GM12873 (cell line): ENCODE measurements at regions not wholly inside any gene's neighbourhood (a gene's known extent, or its start where the extent isn't known, plus 50 kb on each side); places are given as distances from the start of the nearest gene placed in this dataset.

Experiments
- CTCF ChIP-seq: IDR thresholded peaks from 2 replicates; pipeline ENCODE4 v1.5.1; 2012; ENCODE audit warnings: low read depth, mild to moderate bottlenecking, moderate library complexity, low read length, control low read depth; ENCODE audit not compliant: insufficient read depth; ENCODE audit errors: missing control alignments

- TF ChIP-seq CTCF: no peak
Measured at GRCh38 chr5:62964428-62964827, 385.8 kb downstream of the LRRC70 start.

GRCh38 chr5:62960781-62961180 lies 382.2 kb downstream of the LRRC70 start:
- no peak for TF ChIP-seq CTCF

DNA sequence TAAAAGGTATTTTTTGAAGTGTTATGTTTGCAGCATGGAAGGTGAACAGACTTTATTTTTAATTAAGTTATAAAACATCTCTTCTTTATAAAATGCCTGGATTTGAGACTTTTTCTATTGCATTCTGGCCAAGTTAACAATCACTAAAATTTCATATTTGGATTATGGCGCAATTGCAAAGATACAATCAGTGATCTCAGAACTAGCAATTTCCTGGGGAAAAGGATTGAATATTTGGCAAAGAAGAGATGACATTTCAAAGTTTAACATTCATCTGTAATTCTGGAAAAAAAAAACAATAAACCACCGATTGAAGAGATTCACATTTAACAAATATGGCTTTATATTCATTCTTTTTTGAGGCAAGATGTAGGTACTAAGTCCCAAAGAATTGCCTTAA lies 378.0 kb downstream of the LRRC70 start:
- no peak for TF ChIP-seq CTCF

DNA sequence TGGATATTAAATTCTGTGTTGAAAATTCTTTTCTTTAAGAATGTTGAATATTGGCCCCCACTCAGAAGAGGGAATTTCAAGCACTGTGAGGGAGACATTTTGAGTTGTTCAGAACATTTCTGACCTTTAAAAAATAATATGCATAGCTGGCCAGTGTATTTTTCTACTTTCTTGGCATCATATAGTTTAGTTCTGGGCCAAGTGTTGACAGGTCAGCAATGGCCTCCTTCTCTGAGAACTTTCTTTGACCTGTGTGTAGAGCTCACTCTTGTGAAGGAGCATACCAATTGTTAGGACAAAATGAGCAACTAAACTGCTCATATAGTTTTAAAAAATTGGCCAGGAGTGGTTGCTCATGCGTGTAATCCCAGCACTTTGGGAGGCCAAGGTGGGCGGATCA lies 376.0 kb downstream of the LRRC70 start:
- no peak for TF ChIP-seq CTCF

GRCh38 chr5:62948301-62948700 lies 369.7 kb downstream of the LRRC70 start:
- no peak for TF ChIP-seq CTCF

DNA sequence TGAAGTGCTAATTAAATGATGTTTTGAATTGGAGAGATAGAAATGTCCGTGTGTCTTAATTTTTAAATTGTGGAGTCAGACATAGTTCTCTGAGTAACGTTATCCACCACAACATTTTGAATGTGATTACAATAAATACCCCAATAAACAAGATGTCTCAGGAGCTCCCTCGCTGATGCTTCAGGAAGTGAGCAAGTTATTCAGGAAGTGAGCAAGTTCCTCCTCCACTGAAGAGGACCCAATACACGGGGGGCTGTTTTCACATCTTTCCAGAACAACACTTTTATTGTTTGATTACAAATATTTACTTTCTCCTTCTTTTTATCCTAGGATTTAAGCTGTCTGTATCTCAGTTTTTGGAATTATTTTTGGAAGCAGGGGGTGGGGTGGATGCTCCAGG lies 363.8 kb downstream of the LRRC70 start:
- no peak for TF ChIP-seq CTCF

DNA sequence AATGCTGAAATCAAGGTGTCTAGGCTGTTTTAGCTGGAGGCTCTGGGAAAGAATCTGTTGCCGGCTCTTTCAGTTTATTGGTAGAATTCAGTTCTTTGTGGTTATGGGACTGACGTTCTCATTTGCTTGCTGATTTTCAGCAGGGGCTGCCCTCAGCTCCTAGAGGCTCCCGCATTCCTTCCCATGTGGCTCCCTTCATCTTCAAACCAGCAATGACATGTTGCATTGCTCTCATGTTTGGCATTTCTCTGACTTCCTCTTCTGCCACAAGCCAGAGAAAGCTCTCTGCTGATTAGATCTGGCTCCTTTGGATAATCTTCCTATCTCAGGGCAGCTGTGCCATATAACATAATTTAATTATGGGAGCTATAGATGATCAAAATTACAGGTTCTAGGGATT lies 360.3 kb downstream of the LRRC70 start:
- no peak for TF ChIP-seq CTCF
